OCI-LY7 (cell line): ENCODE measurements at regions not wholly inside any gene's neighbourhood (a gene's known extent, or its start where the extent isn't known, plus 50 kb on each side); places are given as distances from the start of the nearest gene placed in this dataset.

Experiments used
- EZH2phosphoT487 ChIP-seq: fragments of 200-600 bp; sonication (generic); IDR thresholded peaks from 2 replicates; pipeline ENCODE4 v1.6.1; 2018; ENCODE audit warnings: low read depth, borderline replicate concordance, mild to moderate bottlenecking, mixed run types, antibody characterized with exemption, low read length, moderate library complexity, mixed read lengths
- TF ChIP-seq, protein P1 (sequence below): fragments of 200-600 bp; sonication (generic); conservative IDR thresholded peaks from 2 replicates; pipeline ENCODE4 v1.5.1; 2014; ENCODE audit warnings: mild to moderate bottlenecking, antibody characterized with exemption, low read length, moderate library complexity, mixed read lengths

DNA sequence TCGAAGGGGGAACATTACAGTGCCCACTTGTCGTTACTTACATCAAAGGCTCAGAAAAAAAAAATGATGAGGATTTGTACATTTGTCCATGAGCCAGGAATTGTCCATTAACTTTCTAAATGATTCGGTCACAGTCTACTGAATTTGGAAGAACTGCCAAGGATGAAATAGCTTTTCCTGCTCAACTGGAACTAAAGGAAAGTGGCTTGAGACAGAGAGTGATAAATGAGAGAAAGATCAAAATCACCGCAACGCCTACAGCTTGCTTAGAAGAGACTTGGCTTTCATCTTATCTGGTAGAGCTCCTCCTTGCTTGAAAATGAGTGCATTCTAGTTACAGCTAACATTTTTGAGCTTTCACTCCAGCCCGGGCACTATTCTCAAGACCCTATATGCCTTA lies 55.5 kb upstream of the ADGRG2 start:
- TF ChIP-seq, protein P1, sequence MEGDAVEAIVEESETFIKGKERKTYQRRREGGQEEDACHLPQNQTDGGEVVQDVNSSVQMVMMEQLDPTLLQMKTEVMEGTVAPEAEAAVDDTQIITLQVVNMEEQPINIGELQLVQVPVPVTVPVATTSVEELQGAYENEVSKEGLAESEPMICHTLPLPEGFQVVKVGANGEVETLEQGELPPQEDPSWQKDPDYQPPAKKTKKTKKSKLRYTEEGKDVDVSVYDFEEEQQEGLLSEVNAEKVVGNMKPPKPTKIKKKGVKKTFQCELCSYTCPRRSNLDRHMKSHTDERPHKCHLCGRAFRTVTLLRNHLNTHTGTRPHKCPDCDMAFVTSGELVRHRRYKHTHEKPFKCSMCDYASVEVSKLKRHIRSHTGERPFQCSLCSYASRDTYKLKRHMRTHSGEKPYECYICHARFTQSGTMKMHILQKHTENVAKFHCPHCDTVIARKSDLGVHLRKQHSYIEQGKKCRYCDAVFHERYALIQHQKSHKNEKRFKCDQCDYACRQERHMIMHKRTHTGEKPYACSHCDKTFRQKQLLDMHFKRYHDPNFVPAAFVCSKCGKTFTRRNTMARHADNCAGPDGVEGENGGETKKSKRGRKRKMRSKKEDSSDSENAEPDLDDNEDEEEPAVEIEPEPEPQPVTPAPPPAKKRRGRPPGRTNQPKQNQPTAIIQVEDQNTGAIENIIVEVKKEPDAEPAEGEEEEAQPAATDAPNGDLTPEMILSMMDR: no peak
- no peak for TF ChIP-seq EZH2phosphoT487
